Stimulated activated naive CD8-positive, alpha-beta T cell treated with anti-CD3 and anti-CD28 coated beads, Interleukin-15, Interleukin-2, amounts not matched to agents 100 ng/mL and 50 ng/mL, for 24 hours (primary cell): ENCODE measurements at regions not wholly inside any gene's neighbourhood (a gene's known extent, or its start where the extent isn't known, plus 50 kb on each side); places are given as distances from the start of the nearest gene placed in this dataset.

Source experiments
- H3K27ac Mint-ChIP-seq: one replicate; pipeline ENCODE4 v1.8.0; 2021; ENCODE audit warnings: mild to moderate bottlenecking, mixed read lengths
- H3K27me3 Mint-ChIP-seq: one replicate; pipeline ENCODE4 v1.8.0; 2021; ENCODE audit warnings: mixed read lengths
- H3K36me3 Mint-ChIP-seq: one replicate; pipeline ENCODE4 v1.8.0; 2021; ENCODE audit warnings: low read depth, mixed read lengths
- H3K4me1 Mint-ChIP-seq: one replicate; pipeline ENCODE4 v1.8.0; 2021; ENCODE audit warnings: low read depth, mixed read lengths
- H3K4me3 Mint-ChIP-seq: one replicate; pipeline ENCODE4 v1.8.0; 2021; ENCODE audit warnings: mild to moderate bottlenecking, mixed read lengths
- H3K9me3 Mint-ChIP-seq: one replicate; pipeline ENCODE4 v1.8.0; 2021; ENCODE audit warnings: mixed read lengths

DNA sequence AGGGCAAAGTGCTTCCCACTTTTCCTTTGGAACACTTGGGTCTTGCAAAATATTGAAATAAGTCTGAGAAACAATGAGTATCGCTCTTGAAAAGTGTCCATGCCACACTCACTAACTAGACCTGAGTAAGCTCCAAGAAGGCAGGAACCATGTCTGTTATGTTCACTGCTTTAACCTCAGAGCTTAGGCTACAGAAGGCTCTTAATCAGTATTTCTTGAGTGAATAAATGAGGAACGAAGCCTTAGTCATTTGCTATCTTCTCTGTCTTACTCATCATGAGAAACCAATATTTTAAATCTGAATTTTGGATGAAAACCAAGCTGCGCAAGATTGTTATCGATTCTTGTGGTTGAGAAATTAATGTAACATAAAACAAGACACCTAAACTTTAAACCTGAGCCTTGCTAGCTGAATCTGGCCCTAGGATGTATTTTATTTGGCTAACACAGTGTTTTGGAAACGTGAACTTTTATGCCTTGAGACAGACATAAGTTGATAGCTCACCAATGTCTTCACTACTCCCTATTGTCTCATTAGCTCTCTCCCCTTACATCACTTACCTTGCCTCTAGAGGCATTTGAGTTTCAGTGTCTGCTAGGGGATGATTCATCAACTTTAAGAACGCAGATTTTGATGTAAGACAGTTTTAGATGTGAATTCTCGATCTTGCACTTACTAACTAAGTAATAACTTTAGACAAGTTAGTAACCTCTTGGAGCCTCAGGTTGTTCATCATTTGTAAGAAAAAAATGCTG lies 392.8 kb upstream of the MEIS1 start:
- no peak overlapping the region for H3K4me3 Mint-ChIP-seq
- H3K27ac Mint-ChIP-seq: no peak overlapping the region
- H3K36me3 Mint-ChIP-seq: no peaks in the 10 kb centered on the region
- no peaks in the 10 kb centered on the region for H3K4me1 Mint-ChIP-seq
- H3K27me3 Mint-ChIP-seq: no peaks in the 10 kb centered on the region
- H3K9me3 Mint-ChIP-seq: peaks cover under 1% of the 10 kb centered on the region

DNA sequence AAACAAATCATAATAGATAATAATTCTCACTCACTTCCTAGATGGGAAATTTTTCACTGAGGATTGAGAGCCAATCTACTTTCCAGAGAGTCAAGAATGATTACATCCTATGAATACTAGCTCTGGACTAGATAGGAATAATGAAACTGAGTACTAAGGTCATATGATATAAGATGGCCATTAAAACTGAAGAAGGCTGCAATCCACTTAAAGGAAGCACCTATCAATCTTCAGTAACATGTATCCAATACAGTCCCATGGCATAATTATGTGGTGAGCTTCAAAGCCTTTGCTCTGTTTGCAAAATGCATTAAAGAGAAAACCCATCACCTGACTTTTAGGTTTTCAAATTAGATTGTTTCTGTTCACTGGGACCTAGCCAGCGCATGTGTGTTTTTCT lies 398.0 kb upstream of the MEIS1 start:
- H3K4me3 Mint-ChIP-seq: no peak overlapping the region
- H3K9me3 Mint-ChIP-seq: no peaks in the 10 kb centered on the region
- no peak overlapping the region for H3K27ac Mint-ChIP-seq
- peaks cover 3% of the 10 kb centered on the region for H3K27me3 Mint-ChIP-seq
- H3K4me1 Mint-ChIP-seq: no peaks in the 10 kb centered on the region
- H3K36me3 Mint-ChIP-seq: no peaks in the 10 kb centered on the region

DNA sequence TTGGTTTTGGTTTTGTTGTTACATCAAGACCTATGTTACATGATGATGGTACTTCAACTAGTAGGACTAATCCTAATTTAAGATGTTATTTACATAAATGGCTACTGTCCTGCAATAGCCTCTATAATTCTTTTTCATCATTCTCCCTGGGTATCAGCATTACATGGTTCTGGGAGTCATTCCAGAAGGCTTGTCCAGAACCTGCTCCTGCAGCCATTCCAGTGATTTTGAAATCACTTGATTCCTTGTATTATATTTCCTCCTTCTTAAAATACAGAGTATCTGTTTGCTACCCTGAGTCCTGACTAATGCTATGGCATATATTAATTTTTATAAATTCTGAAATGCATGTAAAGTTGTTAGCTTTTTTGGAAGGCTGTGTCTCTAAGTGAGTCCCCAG lies 400.5 kb upstream of the MEIS1 start:
- Mint-ChIP-seq H3K27me3 (peaks cover 3% of the 10 kb centered on the region), H3K4me1 (no peaks in the 10 kb centered on the region), H3K36me3 (no peaks in the 10 kb centered on the region), H3K4me3 (no peak overlapping the region), H3K27ac (no peak overlapping the region), H3K9me3 (no peaks in the 10 kb centered on the region)

DNA sequence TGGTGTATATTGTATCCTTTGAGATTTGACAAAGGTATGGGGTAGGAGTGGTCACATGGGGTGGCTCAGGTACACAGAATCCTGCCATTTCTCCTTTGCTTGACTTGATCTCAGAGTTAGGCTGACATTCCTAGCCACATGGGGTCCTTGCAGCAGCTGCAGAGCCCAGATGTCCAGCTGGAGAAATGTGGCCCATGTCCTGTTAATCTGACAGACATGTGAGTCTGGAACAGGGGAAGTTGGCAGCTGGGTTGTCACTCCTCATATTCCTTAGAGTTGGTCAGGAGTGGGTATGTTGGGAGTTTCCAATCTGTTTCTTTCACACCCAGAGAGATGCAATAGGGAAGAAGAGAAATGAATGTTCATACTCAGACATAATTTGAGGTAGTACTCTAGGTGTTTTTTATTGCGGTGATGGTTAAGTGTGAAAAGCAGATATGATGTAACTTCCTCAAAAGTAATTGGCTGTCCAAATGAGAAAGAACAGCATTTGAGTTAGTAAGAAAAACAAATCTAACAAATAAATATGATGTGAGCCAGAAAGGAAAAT lies 402.6 kb upstream of the MEIS1 start:
- Mint-ChIP-seq H3K27ac (no peak overlapping the region), H3K4me3 (no peak overlapping the region), H3K4me1 (no peaks in the 10 kb centered on the region), H3K36me3 (no peaks in the 10 kb centered on the region), H3K9me3 (no peaks in the 10 kb centered on the region), H3K27me3 (peaks cover 3% of the 10 kb centered on the region)

DNA sequence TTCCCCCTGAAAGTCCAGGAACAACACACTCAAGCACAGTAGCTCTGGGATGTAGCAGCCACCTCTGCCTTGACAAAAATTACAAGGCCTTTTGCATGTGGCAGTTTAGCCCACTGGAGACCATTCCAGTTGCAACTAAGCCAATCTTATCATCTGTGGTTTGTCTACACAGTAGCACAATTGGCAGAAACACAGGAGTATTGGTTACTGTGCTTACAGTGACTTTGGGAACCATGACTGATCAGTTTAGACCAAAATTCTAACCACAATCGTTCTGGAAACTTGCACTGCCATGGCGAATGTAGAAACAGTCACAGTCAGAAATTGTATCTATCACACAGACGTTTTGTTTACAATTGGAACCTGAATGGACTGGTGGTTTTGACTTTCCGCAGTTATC lies 403.7 kb upstream of the MEIS1 start:
- Mint-ChIP-seq H3K4me1 (no peaks in the 10 kb centered on the region), H3K27me3 (peaks cover 3% of the 10 kb centered on the region), H3K36me3 (no peaks in the 10 kb centered on the region), H3K27ac (no peak overlapping the region), H3K9me3 (no peaks in the 10 kb centered on the region), H3K4me3 (no peak overlapping the region)

DNA sequence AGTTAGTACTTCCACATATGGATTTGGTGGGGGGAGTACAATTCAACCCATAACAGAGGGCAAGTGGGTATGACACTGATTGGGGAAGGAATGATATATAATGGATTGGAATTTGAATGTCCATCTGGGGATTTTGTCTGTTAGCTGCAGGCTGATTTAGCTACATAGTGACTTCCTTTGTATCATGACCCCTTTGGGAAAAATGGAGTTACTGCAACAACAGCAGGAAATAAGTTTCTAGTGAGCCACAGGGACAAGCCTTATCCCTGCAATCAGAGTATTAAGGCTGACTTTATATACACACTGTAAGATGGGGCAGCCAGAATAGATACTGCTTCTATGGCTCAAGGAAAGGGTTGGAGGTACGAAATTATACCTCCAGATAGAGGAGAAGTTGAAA lies 404.4 kb upstream of the MEIS1 start:
- no peaks in the 10 kb centered on the region for H3K36me3 Mint-ChIP-seq
- H3K9me3 Mint-ChIP-seq: no peaks in the 10 kb centered on the region
- no peaks in the 10 kb centered on the region for H3K4me1 Mint-ChIP-seq
- no peak overlapping the region for H3K4me3 Mint-ChIP-seq
- no peak overlapping the region for H3K27ac Mint-ChIP-seq
- H3K27me3 Mint-ChIP-seq: peaks cover 3% of the 10 kb centered on the region

DNA sequence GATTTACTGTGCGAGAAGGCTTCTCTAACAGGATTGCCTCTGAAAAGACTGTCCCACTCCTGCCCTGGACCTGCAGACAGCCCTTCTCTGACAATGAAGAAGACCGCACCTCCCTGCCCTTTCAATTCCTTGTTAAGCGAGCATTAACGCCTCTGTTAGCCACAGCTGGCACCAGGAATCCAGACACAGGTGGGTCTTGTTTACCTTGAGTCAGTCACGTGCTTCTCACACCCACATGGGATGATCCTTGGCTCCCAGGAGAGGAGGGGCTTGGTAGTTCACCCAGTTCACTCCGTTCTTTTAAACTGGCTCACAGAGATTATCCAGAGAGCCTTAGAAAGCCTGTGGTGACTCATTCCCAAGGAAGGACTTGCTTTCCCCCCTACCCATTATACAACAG lies 410.5 kb upstream of the MEIS1 start:
- Mint-ChIP-seq H3K27me3 (no peaks in the 10 kb centered on the region), H3K36me3 (no peaks in the 10 kb centered on the region), H3K4me1 (no peaks in the 10 kb centered on the region), H3K27ac (no peak overlapping the region), H3K4me3 (no peak overlapping the region), H3K9me3 (no peaks in the 10 kb centered on the region)

DNA sequence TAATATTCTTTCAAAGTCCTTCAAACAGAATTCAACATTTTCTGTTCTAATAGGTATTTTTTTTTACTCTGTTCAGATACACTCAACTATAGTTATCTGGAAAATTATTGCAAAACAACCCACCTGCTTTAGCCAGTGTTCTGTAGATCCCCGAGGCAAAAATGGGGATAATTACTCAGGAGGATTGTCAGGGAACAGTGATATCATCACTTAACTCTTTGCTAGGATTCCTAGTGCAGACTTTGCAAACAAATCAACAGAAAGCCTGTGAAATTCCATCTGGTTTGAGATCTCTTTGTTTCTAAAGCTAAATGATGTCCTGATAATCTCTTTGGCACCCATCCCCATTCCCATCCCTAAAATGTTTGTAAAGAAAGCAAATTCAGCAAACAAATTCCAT lies 413.6 kb upstream of the MEIS1 start:
- no peaks in the 10 kb centered on the region for H3K9me3 Mint-ChIP-seq
- H3K4me1 Mint-ChIP-seq: no peaks in the 10 kb centered on the region
- H3K27ac Mint-ChIP-seq: no peak overlapping the region
- no peaks in the 10 kb centered on the region for H3K36me3 Mint-ChIP-seq
- no peak overlapping the region for H3K4me3 Mint-ChIP-seq
- H3K27me3 Mint-ChIP-seq: no peaks in the 10 kb centered on the region

DNA sequence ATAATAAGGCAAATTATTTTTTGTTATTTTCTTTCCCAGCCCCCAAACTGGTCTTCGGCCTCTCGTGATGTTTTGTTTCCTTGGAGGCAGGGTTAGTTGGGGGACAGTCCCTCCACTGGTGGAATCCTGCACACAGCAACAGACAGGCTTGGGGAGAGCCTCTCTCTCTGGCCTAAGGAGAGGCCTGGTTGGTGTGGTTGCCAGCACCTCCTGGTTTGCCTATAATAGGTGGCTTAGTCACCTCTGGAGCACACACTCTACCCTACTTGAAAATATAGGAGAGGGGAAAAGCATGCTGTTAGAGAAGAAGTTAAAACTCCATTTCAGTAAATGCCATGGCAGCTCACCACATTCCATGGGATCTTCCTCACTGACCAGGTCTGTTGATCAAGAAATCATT lies 417.2 kb upstream of the MEIS1 start:
- H3K27me3 Mint-ChIP-seq: no peaks in the 10 kb centered on the region
- no peaks in the 10 kb centered on the region for H3K36me3 Mint-ChIP-seq
- H3K4me3 Mint-ChIP-seq: no peak overlapping the region
- H3K27ac Mint-ChIP-seq: no peak overlapping the region
- H3K4me1 Mint-ChIP-seq: no peaks in the 10 kb centered on the region
- peaks cover 4% of the 10 kb centered on the region for H3K9me3 Mint-ChIP-seq

DNA sequence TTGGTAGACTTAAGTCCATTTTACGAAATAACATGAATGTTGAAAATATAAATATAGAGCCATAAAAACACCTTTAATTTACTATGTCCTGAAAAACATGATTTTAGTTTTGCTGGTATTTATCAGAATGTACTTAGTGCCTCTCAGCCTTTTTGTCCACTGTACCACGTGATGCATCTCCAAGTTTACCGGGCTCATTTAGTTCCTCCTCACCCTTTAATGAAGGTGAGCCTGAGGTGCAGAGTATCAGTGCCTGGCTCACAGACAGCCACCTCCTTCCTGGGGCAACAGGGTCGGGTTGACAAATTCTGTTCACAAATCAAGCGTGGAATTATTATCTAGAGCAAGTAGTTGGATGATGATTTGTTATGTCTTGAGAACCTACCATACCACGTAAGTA lies 420.5 kb upstream of the MEIS1 start:
- H3K4me3 Mint-ChIP-seq: no peak overlapping the region
- H3K4me1 Mint-ChIP-seq: no peaks in the 10 kb centered on the region
- no peaks in the 10 kb centered on the region for H3K27me3 Mint-ChIP-seq
- no peaks in the 10 kb centered on the region for H3K36me3 Mint-ChIP-seq
- H3K9me3 Mint-ChIP-seq: peaks cover 9% of the 10 kb centered on the region
- no peak overlapping the region for H3K27ac Mint-ChIP-seq

DNA sequence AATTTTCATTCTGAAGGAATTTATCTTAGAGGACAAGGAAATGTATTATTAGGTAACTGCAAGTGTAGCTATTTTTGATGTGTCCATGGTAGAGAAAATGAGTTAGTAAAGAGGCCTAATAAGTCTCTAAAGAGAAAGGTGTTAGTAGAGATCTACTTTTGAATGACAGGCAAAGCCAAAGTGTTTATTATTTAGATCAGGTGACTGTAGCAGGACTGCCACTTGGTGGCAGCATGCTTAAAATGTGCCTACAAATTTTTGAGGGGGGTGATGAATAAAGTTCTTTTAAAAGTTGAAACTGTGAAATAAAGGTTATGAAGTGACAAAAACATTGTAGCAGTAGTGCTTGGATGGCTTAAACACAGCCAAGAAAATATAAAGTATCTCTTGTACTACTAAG lies 421.5 kb upstream of the MEIS1 start:
- H3K36me3 Mint-ChIP-seq: no peaks in the 10 kb centered on the region
- H3K4me3 Mint-ChIP-seq: no peak overlapping the region
- no peaks in the 10 kb centered on the region for H3K4me1 Mint-ChIP-seq
- H3K27me3 Mint-ChIP-seq: no peaks in the 10 kb centered on the region
- H3K27ac Mint-ChIP-seq: no peak overlapping the region
- peaks cover 9% of the 10 kb centered on the region for H3K9me3 Mint-ChIP-seq

DNA sequence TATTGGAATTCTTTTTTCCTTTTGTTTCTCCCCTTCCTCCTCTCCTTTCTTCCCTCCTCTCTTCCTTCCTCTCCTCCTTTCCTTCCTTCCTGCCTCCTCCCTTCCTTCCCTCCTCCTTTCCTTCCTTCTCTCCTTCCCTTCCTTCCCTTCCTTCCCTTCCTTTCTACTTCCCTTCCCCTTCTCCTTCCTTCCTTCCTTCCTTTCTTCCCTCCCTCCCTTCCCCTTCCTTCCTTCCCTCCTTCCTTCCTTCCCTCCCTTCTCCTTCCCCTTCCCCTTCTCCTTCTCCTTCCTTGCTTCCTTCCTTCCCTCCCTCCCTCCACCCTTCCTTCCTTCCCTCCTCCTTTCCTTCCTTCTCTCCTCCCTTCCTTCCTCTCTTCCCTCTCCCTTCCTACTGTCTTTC lies 431.0 kb upstream of the MEIS1 start:
- Mint-ChIP-seq H3K36me3 (no peaks in the 10 kb centered on the region), H3K4me3 (no peak overlapping the region), H3K9me3 (peaks cover 14% of the 10 kb centered on the region), H3K4me1 (no peaks in the 10 kb centered on the region), H3K27me3 (peaks cover 3% of the 10 kb centered on the region), H3K27ac (no peak overlapping the region)

DNA sequence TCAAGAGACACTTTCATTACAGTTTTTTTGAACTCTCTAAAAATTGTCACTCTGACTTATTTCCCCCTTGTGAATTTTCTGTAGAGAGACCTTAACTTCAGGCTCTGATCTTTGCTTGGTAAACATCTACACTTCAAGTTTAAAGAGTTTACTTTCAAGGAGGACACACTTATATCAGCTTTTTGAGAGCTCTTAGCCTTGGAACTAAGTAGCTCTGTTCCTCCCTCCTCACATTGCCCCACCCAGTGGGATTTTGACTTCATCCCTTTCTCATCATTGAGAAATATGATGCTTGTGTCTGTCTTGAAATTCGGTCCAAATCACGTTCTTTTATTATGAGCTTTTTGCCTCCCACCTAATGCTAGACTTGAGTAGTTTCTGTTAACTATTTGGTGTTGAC lies 433.4 kb upstream of the MEIS1 start:
- Mint-ChIP-seq H3K4me3 (no peak overlapping the region), H3K4me1 (no peaks in the 10 kb centered on the region), H3K9me3 (peaks cover 10% of the 10 kb centered on the region), H3K27ac (no peak overlapping the region), H3K27me3 (peaks cover 3% of the 10 kb centered on the region), H3K36me3 (no peaks in the 10 kb centered on the region)

DNA sequence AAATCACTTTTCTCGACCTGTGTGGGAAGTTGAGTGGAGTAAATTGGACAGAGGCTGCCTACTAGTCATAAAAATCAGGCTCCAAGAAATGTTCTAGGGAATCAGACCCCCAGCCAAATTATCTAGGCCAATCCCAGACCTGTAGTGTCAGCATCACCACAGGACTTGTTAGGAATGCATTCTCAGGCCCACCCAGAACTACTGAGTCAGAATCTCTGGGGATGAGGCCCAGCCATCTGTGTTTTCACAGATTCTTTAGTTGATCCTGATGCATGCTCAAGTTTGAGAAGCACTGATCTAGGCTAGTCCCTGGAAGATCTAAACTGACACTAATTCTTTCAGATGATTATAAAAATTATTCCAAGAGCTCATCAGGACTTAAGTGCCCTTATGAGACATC lies 434.0 kb upstream of the MEIS1 start:
- Mint-ChIP-seq H3K9me3 (peaks cover 10% of the 10 kb centered on the region), H3K27ac (no peak overlapping the region)

DNA sequence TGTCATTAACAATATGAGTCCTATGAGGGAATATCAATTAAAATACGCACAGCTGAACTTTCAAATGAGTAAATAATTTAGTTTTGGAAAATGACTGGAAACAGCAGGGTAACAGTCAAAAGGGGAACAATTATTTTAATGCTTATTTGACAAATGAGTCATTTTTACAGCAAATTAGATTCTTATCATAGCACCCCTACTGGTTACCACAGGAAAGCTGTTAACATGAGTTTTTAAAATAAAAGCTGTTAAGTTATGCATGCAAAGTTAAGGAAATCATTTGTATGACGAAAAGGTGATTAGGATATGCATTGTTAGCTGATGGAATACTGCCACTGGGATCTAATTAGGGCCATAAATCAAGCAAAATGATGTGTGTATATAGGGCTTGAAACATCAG lies 435.1 kb upstream of the MEIS1 start:
- H3K4me3 Mint-ChIP-seq: no peak overlapping the region
- H3K27me3 Mint-ChIP-seq: peaks cover 2% of the 10 kb centered on the region
- H3K4me1 Mint-ChIP-seq: no peaks in the 10 kb centered on the region
- H3K9me3 Mint-ChIP-seq: peaks cover 2% of the 10 kb centered on the region
- no peak overlapping the region for H3K27ac Mint-ChIP-seq
- H3K36me3 Mint-ChIP-seq: no peaks in the 10 kb centered on the region

More for the DNA sequence above, 434.0 kb upstream of the MEIS1 start:
- Mint-ChIP-seq H3K27me3 (peaks cover 3% of the 10 kb centered on the region), H3K4me1 (no peaks in the 10 kb centered on the region), H3K36me3 (no peaks in the 10 kb centered on the region), H3K4me3 (no peak overlapping the region)

DNA sequence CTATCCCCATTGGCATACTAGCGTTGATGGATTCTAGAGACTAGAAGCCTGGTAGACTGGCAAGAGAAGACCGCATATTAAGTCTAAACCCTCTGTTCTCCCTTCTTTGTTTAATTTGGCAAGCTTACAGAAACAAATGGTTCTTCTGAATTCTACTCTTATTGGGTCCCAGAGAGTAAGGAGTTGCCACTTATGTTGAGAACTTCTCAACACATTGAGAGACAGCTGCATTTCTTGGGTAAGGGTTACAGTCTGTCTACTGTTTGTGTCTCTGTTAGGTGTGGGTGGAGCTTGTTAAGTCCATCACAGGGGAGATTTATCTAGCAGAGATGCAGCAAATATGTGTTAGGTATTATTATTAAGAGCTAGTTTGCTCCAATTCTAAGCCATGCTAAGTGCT lies 435.8 kb upstream of the MEIS1 start:
- H3K27me3 Mint-ChIP-seq: no peaks in the 10 kb centered on the region
- no peak overlapping the region for H3K27ac Mint-ChIP-seq
- H3K4me1 Mint-ChIP-seq: no peaks in the 10 kb centered on the region
- H3K36me3 Mint-ChIP-seq: no peaks in the 10 kb centered on the region
- no peaks in the 10 kb centered on the region for H3K9me3 Mint-ChIP-seq
- H3K4me3 Mint-ChIP-seq: no peak overlapping the region
